ENCODE measurements at regions not wholly inside any gene's neighbourhood (a gene's known extent, or its start where the extent isn't known, plus 50 kb on each side); places are given as distances from the start of the nearest gene placed in this dataset.

GRCh38 chr4:14659286-14659685 is 343.0 kb upstream of the CPEB2 start:
- TF ChIP-seq CTCF (IDR thresholded peaks at IDR 0.05; ENCODE audit: borderline replicate concordance, control extremely low read depth, extremely low read depth, insufficient read depth, missing control alignments): no peak
- no peak for DNase-seq (ENCODE audit: low spot score)
- in situ Hi-C loops (cut with MboI; ENCODE audit: low sequenced_read_pairs, unreplicated experiment): no loop called here

- TF ChIP-seq CTCF (IDR thresholded peaks at IDR 0.05; ENCODE audit: borderline replicate concordance, control extremely low read depth, extremely low read depth, insufficient read depth, missing control alignments): no peak
- DNase-seq (ENCODE audit: low spot score): no peak
- in situ Hi-C loops (cut with MboI; ENCODE audit: low sequenced_read_pairs, unreplicated experiment): no loop called here
These were observed 334.6 kb upstream of the CPEB2 start for GRCh38 chr4:14667624-14668151.

- in situ Hi-C loops (cut with MboI; ENCODE audit: low sequenced_read_pairs, unreplicated experiment): no loop called here
- TF ChIP-seq CTCF (IDR thresholded peaks at IDR 0.05; ENCODE audit: borderline replicate concordance, control extremely low read depth, extremely low read depth, insufficient read depth, missing control alignments): no peak
- DNase-seq (ENCODE audit: low spot score): no peak
These were observed 334.0 kb upstream of the CPEB2 start for GRCh38 chr4:14668296-14668695.

- in situ Hi-C loops (cut with MboI; ENCODE audit: low sequenced_read_pairs, unreplicated experiment): no loop called here
- DNase-seq (ENCODE audit: low spot score): no peak
- no peak for TF ChIP-seq CTCF (IDR thresholded peaks at IDR 0.05; ENCODE audit: borderline replicate concordance, control extremely low read depth, extremely low read depth, insufficient read depth, missing control alignments)
These were observed 332.9 kb upstream of the CPEB2 start for GRCh38 chr4:14669371-14669770.

GRCh38 chr4:14671146-14671545 is 331.1 kb upstream of the CPEB2 start:
- no peak for DNase-seq (ENCODE audit: low spot score)
- TF ChIP-seq CTCF (IDR thresholded peaks at IDR 0.05; ENCODE audit: borderline replicate concordance, control extremely low read depth, extremely low read depth, insufficient read depth, missing control alignments): no peak
- in situ Hi-C loops (cut with MboI; ENCODE audit: low sequenced_read_pairs, unreplicated experiment): no loop called here

- in situ Hi-C loops (cut with MboI; ENCODE audit: low sequenced_read_pairs, unreplicated experiment): no loop called here
- DNase-seq (ENCODE audit: low spot score): no peak
These were observed 326.8 kb upstream of the CPEB2 start for GRCh38 chr4:14675279-14675985.

More at GRCh38 chr4:14675279-14675985, 326.8 kb upstream of the CPEB2 start:
- no peak for TF ChIP-seq CTCF (IDR thresholded peaks at IDR 0.05; ENCODE audit: borderline replicate concordance, control extremely low read depth, extremely low read depth, insufficient read depth, missing control alignments)
